ENCODE measurements at regions not wholly inside any gene's neighbourhood (a gene's known extent, or its start where the extent isn't known, plus 50 kb on each side); places are given as distances from the start of the nearest gene placed in this dataset.
A peak's percentile ranks its signal among the peaks of the same experiment; 100 is the strongest.

GRCh38 chr11:129580278-129580677 lies 204.6 kb downstream of the BARX2 start:
- DNase-seq (no peak), ATAC-seq (ENCODE audit: insufficient read depth, low FRiP score) (no peak)
- WGBS, 2 donors = 91 to 98% methylated on average over 10 of the region's 10 CpGs

GRCh38 chr11:129584316-129584715 lies 208.7 kb downstream of the BARX2 start:
- no peak overlapping the region for H3K27ac ChIP-seq (ENCODE audit: low read depth in 1 of 2, low read length in 1 of 2)
- peak in 2 of 3 donors; percentile 1 to 24 for DNase-seq
- TF ChIP-seq CTCF (IDR thresholded peaks at IDR 0.05; ENCODE audit: control extremely low read depth, extremely low read depth) = no peak
- 67 to 80% methylated on average over 6 of the region's 6 CpGs for WGBS, 2 donors
- no peak overlapping the region for H3K9ac ChIP-seq (ENCODE audit: insufficient read depth in 1 of 2, low read length in 2 of 2)
- H3K4me3 ChIP-seq = no peak overlapping the region
- H3K27me3 ChIP-seq (ENCODE audit: control insufficient read depth in 3 of 3, insufficient read depth in 3 of 3, low read length in 2 of 3) = no peaks in the 10 kb centered on the region
- no peaks in the 10 kb centered on the region for H3K4me1 ChIP-seq (ENCODE audit: control insufficient read depth in 5 of 5, insufficient read depth in 5 of 5, low read length in 5 of 5)
- no peak for ATAC-seq (ENCODE audit: insufficient read depth, low FRiP score)
- H3K36me3 ChIP-seq (ENCODE audit: control insufficient read depth in 4 of 4, insufficient read depth in 4 of 4, low read length in 4 of 4) = no peaks in the 10 kb centered on the region
- H3K9me3 ChIP-seq (ENCODE audit: control insufficient read depth in 4 of 4, insufficient read depth in 3 of 4, low read length in 3 of 4) = no peaks in the 10 kb centered on the region

More at GRCh38 chr11:129580278-129580677, 204.6 kb downstream of the BARX2 start:
- Histone ChIP-seq H3K36me3 (ENCODE audit: control insufficient read depth in 4 of 4, insufficient read depth in 4 of 4, low read length in 4 of 4) (no peaks in the 10 kb centered on the region), H3K27ac (ENCODE audit: low read depth in 1 of 2, low read length in 1 of 2) (no peak overlapping the region), H3K9ac (ENCODE audit: insufficient read depth in 1 of 2, low read length in 2 of 2) (no peak overlapping the region), H3K9me3 (ENCODE audit: control insufficient read depth in 4 of 4, insufficient read depth in 3 of 4, low read length in 3 of 4) (peaks cover 0 to 4% (median 0%) of the 10 kb centered on the region in 4 donors), H3K4me3 (no peak overlapping the region), H3K4me1 (ENCODE audit: control insufficient read depth in 5 of 5, insufficient read depth in 5 of 5, low read length in 5 of 5) (no peaks in the 10 kb centered on the region), H3K27me3 (ENCODE audit: control insufficient read depth in 3 of 3, insufficient read depth in 3 of 3, low read length in 2 of 3) (no peaks in the 10 kb centered on the region)
- no peak for TF ChIP-seq CTCF (IDR thresholded peaks at IDR 0.05; ENCODE audit: control extremely low read depth, extremely low read depth)

- Histone ChIP-seq H3K27ac (ENCODE audit: low read depth in 1 of 2, low read length in 1 of 2) (no peak overlapping the region), H3K9me3 (ENCODE audit: control insufficient read depth in 4 of 4, insufficient read depth in 3 of 4, low read length in 3 of 4) (peaks cover 0 to 2% (median 0%) of the 10 kb centered on the region in 4 donors), H3K4me3 (no peak overlapping the region), H3K4me1 (ENCODE audit: control insufficient read depth in 5 of 5, insufficient read depth in 5 of 5, low read length in 5 of 5) (no peaks in the 10 kb centered on the region), H3K9ac (ENCODE audit: insufficient read depth in 1 of 2, low read length in 2 of 2) (no peak overlapping the region), H3K36me3 (ENCODE audit: control insufficient read depth in 4 of 4, insufficient read depth in 4 of 4, low read length in 4 of 4) (no peaks in the 10 kb centered on the region), H3K27me3 (ENCODE audit: control insufficient read depth in 3 of 3, insufficient read depth in 3 of 3, low read length in 2 of 3) (no peaks in the 10 kb centered on the region)
- WGBS, 2 donors = 10 to 16% methylated on average over 5 of the region's 5 CpGs
- no peak for DNase-seq
- no peak for ATAC-seq (ENCODE audit: insufficient read depth, low FRiP score)
- no peak for TF ChIP-seq CTCF (IDR thresholded peaks at IDR 0.05; ENCODE audit: control extremely low read depth, extremely low read depth)
Observed at GRCh38 chr11:129589190-129589860, 213.7 kb downstream of the BARX2 start.
